H1 (cell line): ENCODE measurements at regions not wholly inside any gene's neighbourhood (a gene's known extent, or its start where the extent isn't known, plus 50 kb on each side); places are given as distances from the start of the nearest gene placed in this dataset.
A peak's percentile ranks its signal among the peaks of the same experiment; 100 is the strongest.

Experiments used
- CTCF ChIA-PET: fragments of 300-600 bp; sonication (Branson Sonifier 250); formaldehyde crosslinking; loops from one replicate; lab custom pipeline; 2021; ENCODE audit not compliant: partially characterized antibody; lab: Charles Lee
- POLR2A ChIA-PET: fragments of 300-600 bp; sonication (Branson Sonifier 250); formaldehyde crosslinking; loops from one replicate; lab custom pipeline; 2021; ENCODE audit warnings: inconsistent platforms; ENCODE audit not compliant: partially characterized antibody; lab: Charles Lee
- DNase-seq, 2 experiments: peaks; one replicate each; pipeline versions ENCODE4 v3.0.0 to v3.0.0-alpha.2; 2010 to 2022; ENCODE audit warnings: low spot score in 2 of 2, low read depth in 1 of 2, mixed read lengths in 1 of 2
- FAIRE-seq: peaks from 2 replicates; lab custom pipeline; 2011; peaks lifted over from hg19 to GRCh38; lab: Jason Lieb, UNC
- H2AFZ ChIP-seq: 2 replicates; pipeline ENCODE4 v1.8.1; 2012; ENCODE audit warnings: low read length, inconsistent platforms
- H2AK5ac ChIP-seq: 2 replicates; pipeline ENCODE4 v1.6.1; 2013; ENCODE audit warnings: low read depth, low read length
- H2BK120ac ChIP-seq: replicated peaks from 2 replicates; pipeline ENCODE3; 2013; ENCODE audit warnings: low read depth, low read length, inconsistent platforms
- H2BK12ac ChIP-seq: 2 replicates; pipeline ENCODE4 v1.6.1; 2013; ENCODE audit warnings: low read depth, low read length
- H2BK15ac ChIP-seq: 2 replicates; pipeline ENCODE4 v1.6.1; 2013; ENCODE audit warnings: low read length
- H2BK20ac ChIP-seq: 2 replicates; pipeline ENCODE4 v1.6.1; 2013; ENCODE audit warnings: low read length
- H2BK5ac ChIP-seq: 2 replicates; pipeline ENCODE4 v1.6.1; 2013; ENCODE audit warnings: low read depth, low read length
- H3K14ac ChIP-seq: 2 replicates; pipeline ENCODE4 v1.6.1; 2013; ENCODE audit warnings: inconsistent platforms; ENCODE audit not compliant: insufficient read length
- H3K18ac ChIP-seq: 2 replicates; pipeline ENCODE4 v1.6.1; 2013; ENCODE audit warnings: low read length; ENCODE audit errors: extremely low read depth
- H3K23ac ChIP-seq: 2 replicates; pipeline ENCODE4 v1.6.1; 2013; ENCODE audit warnings: inconsistent platforms; ENCODE audit not compliant: insufficient read length
- H3K23me2 ChIP-seq: 2 replicates; pipeline ENCODE4 v1.6.1; 2013; ENCODE audit warnings: low read depth, low read length
- H3K27ac ChIP-seq: 2 replicates; pipeline ENCODE4 v1.6.1; 2011; ENCODE audit warnings: low read depth, low read length, inconsistent platforms
- H3K27me3 ChIP-seq, 4 experiments: replicated peaks in 1 of 4; 1 replicate in 1 of 4; 2 replicates in 3 of 4; pipeline versions ENCODE4 v1.6.1 to v1.8.1; 2011 to 2013; ENCODE audit warnings: low read length in 3 of 4, mild to moderate bottlenecking in 3 of 4, inconsistent platforms in 2 of 4, mixed read lengths in 2 of 4, moderate library complexity in 1 of 4; ENCODE audit not compliant: control insufficient read depth in 3 of 4, insufficient read depth in 3 of 4; ENCODE audit errors: extremely low read depth in 1 of 4
- H3K36me3 ChIP-seq, 4 experiments: 2 replicates each; pipeline versions ENCODE4 v1.6.1 to v1.8.1; 2011 to 2013; ENCODE audit warnings: mild to moderate bottlenecking in 4 of 4, low read length in 3 of 4, moderate library complexity in 2 of 4, control low read depth in 1 of 4, inconsistent platforms in 1 of 4; ENCODE audit not compliant: insufficient read depth in 4 of 4, control insufficient read depth in 2 of 4
- H3K4ac ChIP-seq: replicated peaks from 2 replicates; pipeline ENCODE3; 2013; ENCODE audit warnings: low read length, low read depth, mixed read lengths, inconsistent platforms; ENCODE audit not compliant: insufficient read length
- H3K4me1 ChIP-seq, 4 experiments: replicated peaks in 1 of 4; 1 replicate in 1 of 4; 2 replicates in 3 of 4; pipeline versions ENCODE4 v1.6.1 to v1.8.1; 2011 to 2013; ENCODE audit warnings: low read length in 3 of 4, inconsistent platforms in 2 of 4, mixed read lengths in 1 of 4; ENCODE audit not compliant: insufficient read depth in 4 of 4, control insufficient read depth in 3 of 4
- H3K4me2 ChIP-seq, 2 experiments: 2 replicates each; pipeline versions ENCODE4 v1.6.1 to v1.8.1; 2011 to 2013; ENCODE audit warnings: low read depth in 2 of 2, low read length in 2 of 2, control low read depth in 1 of 2, inconsistent platforms in 1 of 2, mild to moderate bottlenecking in 1 of 2; ENCODE audit not compliant: insufficient read depth in 1 of 2
- H3K4me3 ChIP-seq, 4 experiments: fragments of 200-600, 300-600 bp in 1 of 4; sonication (generic), shearing (Covaris generic), sonication (Bioruptor Twin) in 1 of 4; 2 replicates each; pipeline versions ENCODE4 v1.5.1 to v1.8.1; 2011 to 2016; ENCODE audit warnings: low read length in 4 of 4, low read depth in 3 of 4, control low read depth in 2 of 4, inconsistent platforms in 2 of 4, mild to moderate bottlenecking in 2 of 4, mixed read lengths in 1 of 4, moderate library complexity in 1 of 4; ENCODE audit not compliant: insufficient read depth in 2 of 4; ENCODE audit errors: extremely low read depth in 1 of 4
- H3K56ac ChIP-seq: replicated peaks from 2 replicates; pipeline ENCODE3; 2013; ENCODE audit warnings: low read depth, mild to moderate bottlenecking, mixed read lengths, low read length, inconsistent platforms; ENCODE audit not compliant: insufficient read length
- H3K79me1 ChIP-seq: 2 replicates; pipeline ENCODE4 v1.6.1; 2013; ENCODE audit warnings: low read depth, low read length, control low read depth
- H3K79me2 ChIP-seq, 2 experiments: 2 replicates each; pipeline versions ENCODE4 v1.6.1 to v1.8.1; 2012 to 2013; ENCODE audit warnings: low read length in 2 of 2, mild to moderate bottlenecking in 2 of 2, inconsistent platforms in 1 of 2; ENCODE audit not compliant: insufficient read depth in 2 of 2, control insufficient read depth in 1 of 2
- H3K9ac ChIP-seq, 4 experiments: replicated peaks in 1 of 4; 1 replicate in 1 of 4; 2 replicates in 3 of 4; pipeline versions ENCODE4 v1.6.1 to v1.8.1; 2011 to 2013; ENCODE audit warnings: low read depth in 3 of 4, low read length in 3 of 4, control low read depth in 2 of 4, mild to moderate bottlenecking in 2 of 4, moderate library complexity in 2 of 4, inconsistent platforms in 1 of 4; ENCODE audit errors: extremely low read depth in 1 of 4
- H3K9me3 ChIP-seq, 2 experiments: 2 replicates each; pipeline versions ENCODE4 v1.6.1 to v1.8.1; 2012 to 2013; ENCODE audit warnings: mild to moderate bottlenecking in 2 of 2, moderate library complexity in 2 of 2, control low read depth in 1 of 2, inconsistent platforms in 1 of 2, low read depth in 1 of 2, low read length in 1 of 2, mixed read lengths in 1 of 2; ENCODE audit not compliant: insufficient read depth in 2 of 2
- H4K20me1 ChIP-seq, 2 experiments: replicated peaks in 1 of 2; 2 replicates each; pipeline versions ENCODE3 to v1.8.1; 2011 to 2013; ENCODE audit warnings: inconsistent platforms in 2 of 2, low read length in 2 of 2, mild to moderate bottlenecking in 1 of 2; ENCODE audit not compliant: insufficient read depth in 2 of 2, control insufficient read depth in 1 of 2
- H4K5ac ChIP-seq: 2 replicates; pipeline ENCODE4 v1.6.1; 2013; ENCODE audit warnings: low read length, low read depth, mixed read lengths, inconsistent platforms; ENCODE audit not compliant: insufficient read length
- H4K8ac ChIP-seq: 2 replicates; pipeline ENCODE4 v1.8.0; 2013; ENCODE audit warnings: mild to moderate bottlenecking, moderate library complexity, low read length, inconsistent platforms; ENCODE audit not compliant: insufficient read depth; ENCODE audit errors: extremely low read depth
- H4K91ac ChIP-seq: replicated peaks from 2 replicates; pipeline ENCODE3; 2013; ENCODE audit warnings: low read length, mixed read lengths, inconsistent platforms; ENCODE audit not compliant: insufficient read length
- CEBPB ChIP-seq: IDR thresholded peaks from 2 replicates; pipeline ENCODE4 v1.6.1; 2012; ENCODE audit warnings: low read depth, low read length
- CHD7 ChIP-seq: fragments of 300-600 bp; sonication (generic); IDR thresholded peaks from 2 replicates; pipeline ENCODE4 v1.7.1; 2012; ENCODE audit warnings: low read length, moderate library complexity, mild to moderate bottlenecking, inconsistent platforms; ENCODE audit not compliant: insufficient replicate concordance

- CTCF ChIA-PET = no interaction called here
- no peak for FAIRE-seq
- TF ChIP-seq CHD7 = no peak
- no peak for TF ChIP-seq CEBPB
These were observed 123.6 kb upstream of the CCNH start for GRCh38 chr5:87536365-87536764.

More at GRCh38 chr5:87536365-87536764, 123.6 kb upstream of the CCNH start:
- Histone ChIP-seq H2BK12ac (no peak overlapping the region), H3K36me3 (no peaks in the 10 kb centered on the region), H3K23me2 (no peaks in the 10 kb centered on the region), H2AFZ (peak overlapping the region; percentile 64; the same call in 1 of the 2 replicates), H3K79me1 (no peaks in the 10 kb centered on the region), H3K14ac (no peak overlapping the region), H3K56ac (no peak overlapping the region), H3K4me1 (no peaks in the 10 kb centered on the region), H3K9me3 (no peaks in the 10 kb centered on the region), H3K23ac (no peak overlapping the region), H3K79me2 (no peaks in the 10 kb centered on the region), H3K18ac (no peak overlapping the region), H4K8ac (no peak overlapping the region), H3K4me2 (no peak overlapping the region), H3K9ac (no peak overlapping the region), H3K27ac (no peak overlapping the region), H3K27me3 (no peaks in the 10 kb centered on the region), H2AK5ac (no peak overlapping the region), H3K4ac (no peak overlapping the region), H2BK20ac (no peak overlapping the region), H2BK5ac (no peak overlapping the region), H2BK15ac (no peak overlapping the region), H4K5ac (no peak overlapping the region), H3K4me3 (no peak overlapping the region), H4K91ac (no peak overlapping the region), H2BK120ac (no peak overlapping the region), H4K20me1 (no peaks in the 10 kb centered on the region)
- DNase-seq = no peak
- POLR2A ChIA-PET = no interaction called here
